ENCODE measurements at regions not wholly inside any gene's neighbourhood (a gene's known extent, or its start where the extent isn't known, plus 50 kb on each side); places are given as distances from the start of the nearest gene placed in this dataset.

GRCh38 chr2:223196331-223196730, 144.3 kb downstream of the KCNE4 start:
- Histone ChIP-seq H3K27ac (no peak overlapping the region), H3K36me3 (no peaks in the 10 kb centered on the region), H3K4me1 (no peaks in the 10 kb centered on the region), H3K9me3 (no peaks in the 10 kb centered on the region), H3K27me3 (ENCODE audit: low read depth) (no peaks in the 10 kb centered on the region), H3K4me3 (no peak overlapping the region)
- intact Hi-C loops (cut with DNase I): no loop called here
- no peak for ATAC-seq
- no peak for TF ChIP-seq CTCF (IDR thresholded peaks at IDR 0.05)
- no peak for DNase-seq

- no peak for TF ChIP-seq CTCF (IDR thresholded peaks at IDR 0.05)
- Histone ChIP-seq H3K36me3 (no peaks in the 10 kb centered on the region), H3K4me3 (no peak overlapping the region), H3K9me3 (no peaks in the 10 kb centered on the region), H3K27me3 (ENCODE audit: low read depth) (no peaks in the 10 kb centered on the region), H3K27ac (no peak overlapping the region), H3K4me1 (no peaks in the 10 kb centered on the region)
- intact Hi-C loops (cut with DNase I): no loop called here
- ATAC-seq (no peak), DNase-seq (no peak)
Measured at GRCh38 chr2:223197046-223197445, 145.1 kb downstream of the KCNE4 start.

- no peak for DNase-seq
- no peaks in the 10 kb centered on the region for H3K36me3 ChIP-seq
- no peak for TF ChIP-seq CTCF (IDR thresholded peaks at IDR 0.05)
- H3K9me3 ChIP-seq: no peaks in the 10 kb centered on the region
- no peak overlapping the region for H3K27ac ChIP-seq
- no peak overlapping the region for H3K4me3 ChIP-seq
- no peak for ATAC-seq
- H3K27me3 ChIP-seq (ENCODE audit: low read depth): no peaks in the 10 kb centered on the region
- H3K4me1 ChIP-seq: no peaks in the 10 kb centered on the region
- intact Hi-C loops (cut with DNase I): no loop called here
Measured at GRCh38 chr2:223199531-223200515, 147.8 kb downstream of the KCNE4 start.

- H3K4me3 ChIP-seq: no peak overlapping the region
- H3K4me1 ChIP-seq: no peaks in the 10 kb centered on the region
- no peak for TF ChIP-seq CTCF (IDR thresholded peaks at IDR 0.05)
- H3K36me3 ChIP-seq: no peaks in the 10 kb centered on the region
- DNase-seq (no peak), ATAC-seq (no peak)
- H3K9me3 ChIP-seq: no peaks in the 10 kb centered on the region
- intact Hi-C loops (cut with DNase I): no loop called here
- H3K27me3 ChIP-seq (ENCODE audit: low read depth): no peaks in the 10 kb centered on the region
- H3K27ac ChIP-seq: no peak overlapping the region
Measured at GRCh38 chr2:223203971-223204929, 152.3 kb downstream of the KCNE4 start.

- Histone ChIP-seq H3K27me3 (ENCODE audit: low read depth) (no peaks in the 10 kb centered on the region), H3K27ac (no peak overlapping the region), H3K4me1 (no peaks in the 10 kb centered on the region), H3K36me3 (no peaks in the 10 kb centered on the region), H3K4me3 (no peak overlapping the region), H3K9me3 (peaks cover 4% of the 10 kb centered on the region)
- no peak for TF ChIP-seq CTCF (IDR thresholded peaks at IDR 0.05)
- intact Hi-C loops (cut with DNase I): no loop called here
- DNase-seq (no peak), ATAC-seq (no peak)
Measured at GRCh38 chr2:223210489-223210888, 158.5 kb downstream of the KCNE4 start.
